ENCODE measurements at regions not wholly inside any gene's neighbourhood (a gene's known extent, or its start where the extent isn't known, plus 50 kb on each side); places are given as distances from the start of the nearest gene placed in this dataset.

DNA sequence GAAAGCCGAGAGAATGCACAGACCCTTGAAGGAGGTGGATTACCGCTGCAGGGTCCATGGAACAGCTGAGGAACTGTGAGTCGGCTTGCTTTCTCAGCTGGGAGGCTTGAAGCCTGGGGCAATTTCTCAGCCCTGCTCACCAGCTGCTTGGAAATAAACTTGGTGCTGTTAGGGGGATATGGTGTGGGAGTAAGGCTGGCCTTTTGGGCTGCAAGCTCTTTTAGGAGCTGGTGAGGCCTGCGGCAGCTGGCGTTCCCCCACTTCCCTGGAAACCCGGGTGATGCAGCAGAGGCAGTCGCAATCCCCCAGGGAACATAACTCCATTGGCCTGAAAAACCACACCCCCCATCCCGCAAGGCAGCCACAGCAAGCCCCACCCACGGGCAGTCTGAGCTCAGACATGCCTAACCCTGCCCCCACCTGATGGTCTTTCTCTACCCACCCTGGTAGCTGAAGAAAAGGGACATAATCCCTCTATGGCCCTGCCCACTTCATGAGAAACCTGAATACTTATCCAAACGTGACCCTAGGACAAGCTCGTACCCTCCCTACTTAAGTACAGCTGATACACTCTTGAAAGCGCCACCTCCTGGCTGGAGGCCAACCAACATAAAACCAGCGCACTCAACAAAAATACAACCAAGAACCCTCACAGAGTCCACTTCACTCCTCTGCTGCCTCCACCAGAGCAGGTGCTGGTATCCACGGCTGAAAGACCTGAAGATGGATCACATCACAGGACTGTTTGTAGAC lies 1995.8 kb downstream of the NCAM2 start:
- Histone ChIP-seq H3K27ac (ENCODE audit: low read depth, low read length) (no peak overlapping the region), H3K79me2 (ENCODE audit: control insufficient read depth, insufficient read depth, low read length, unreplicated experiment) (no peaks in the 10 kb centered on the region), H3K27me3 (ENCODE audit: insufficient read depth, low read length) (no peaks in the 10 kb centered on the region), H3K4me1 (ENCODE audit: control insufficient read depth, insufficient read depth, low read length, unreplicated experiment) (no peaks in the 10 kb centered on the region), H2AFZ (ENCODE audit: low read length, unreplicated experiment) (no peak overlapping the region), H3K36me3 (ENCODE audit: insufficient read depth, low read length) (no peaks in the 10 kb centered on the region), H3K4me3 (ENCODE audit: low read depth, low read length) (no peak overlapping the region)

DNA sequence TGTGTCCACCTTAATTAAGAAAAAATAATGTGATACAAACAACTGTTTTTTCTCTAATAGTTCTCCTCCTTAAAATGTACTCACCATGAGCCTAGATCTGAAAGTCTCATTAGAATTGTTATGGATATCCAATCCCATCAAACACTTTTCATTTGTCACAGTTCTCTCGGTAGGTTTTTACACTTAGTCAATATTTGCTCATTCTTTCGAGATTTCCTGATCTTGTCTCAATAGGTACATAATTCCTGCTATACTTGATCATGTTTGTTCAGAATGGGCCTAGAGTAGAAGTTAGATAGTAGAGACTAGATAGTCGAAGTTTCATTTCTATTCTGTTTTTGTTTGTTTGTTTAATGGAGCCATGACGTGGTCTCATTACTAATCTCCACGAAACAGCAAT lies 2005.7 kb downstream of the NCAM2 start:
- Histone ChIP-seq H2AFZ (ENCODE audit: low read length, unreplicated experiment) (no peak overlapping the region), H3K27me3 (ENCODE audit: insufficient read depth, low read length) (no peaks in the 10 kb centered on the region), H3K79me2 (ENCODE audit: control insufficient read depth, insufficient read depth, low read length, unreplicated experiment) (no peaks in the 10 kb centered on the region), H3K4me3 (ENCODE audit: low read depth, low read length) (no peak overlapping the region), H3K36me3 (ENCODE audit: insufficient read depth, low read length) (no peaks in the 10 kb centered on the region), H3K27ac (ENCODE audit: low read depth, low read length) (no peak overlapping the region), H3K4me1 (ENCODE audit: control insufficient read depth, insufficient read depth, low read length, unreplicated experiment) (no peaks in the 10 kb centered on the region)

DNA sequence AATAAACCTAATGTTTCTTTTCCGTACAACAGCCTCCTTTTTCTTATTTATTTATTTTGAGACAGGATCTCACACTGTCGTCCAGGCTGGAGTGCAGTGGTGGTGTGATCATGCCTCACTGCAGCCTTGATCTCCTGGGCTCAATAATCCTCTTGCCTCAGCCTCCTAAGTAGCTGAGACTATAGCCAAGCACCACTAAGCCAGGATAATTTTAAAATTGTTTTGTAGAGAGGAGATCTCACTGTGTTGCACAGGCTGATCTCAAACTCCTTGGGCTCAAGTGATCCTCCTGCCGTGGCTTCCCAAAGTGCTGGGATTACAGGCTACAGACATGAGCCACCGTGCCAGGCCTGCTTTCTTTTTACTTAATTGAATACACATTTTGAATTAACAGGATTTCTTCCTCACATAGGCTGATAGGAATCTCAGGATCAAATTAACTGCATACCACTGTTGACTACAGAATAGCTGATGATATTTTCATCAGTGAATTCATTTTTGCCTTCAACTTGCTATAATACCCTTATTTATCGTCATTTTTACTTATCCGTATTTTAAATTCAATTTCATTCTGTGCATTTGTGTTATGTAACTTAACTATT lies 2010.5 kb downstream of the NCAM2 start:
- no peak overlapping the region for H2AFZ ChIP-seq (ENCODE audit: low read length, unreplicated experiment)
- H3K36me3 ChIP-seq (ENCODE audit: insufficient read depth, low read length): no peaks in the 10 kb centered on the region
- no peak overlapping the region for H3K27ac ChIP-seq (ENCODE audit: low read depth, low read length)

GRCh38 chr21:23009360-23009759 lies 2011.2 kb downstream of the NCAM2 start:
- H3K27me3 ChIP-seq (ENCODE audit: insufficient read depth, low read length): no peaks in the 10 kb centered on the region
- H2AFZ ChIP-seq (ENCODE audit: low read length, unreplicated experiment): no peak overlapping the region
- no peaks in the 10 kb centered on the region for H3K79me2 ChIP-seq (ENCODE audit: control insufficient read depth, insufficient read depth, low read length, unreplicated experiment)
- no peaks in the 10 kb centered on the region for H3K36me3 ChIP-seq (ENCODE audit: insufficient read depth, low read length)
- no peak overlapping the region for H3K27ac ChIP-seq (ENCODE audit: low read depth, low read length)
- H3K4me3 ChIP-seq (ENCODE audit: low read depth, low read length): no peak overlapping the region
- no peaks in the 10 kb centered on the region for H3K4me1 ChIP-seq (ENCODE audit: control insufficient read depth, insufficient read depth, low read length, unreplicated experiment)

More for the DNA sequence above, 2010.5 kb downstream of the NCAM2 start:
- H3K27me3 ChIP-seq (ENCODE audit: insufficient read depth, low read length): no peaks in the 10 kb centered on the region
- no peaks in the 10 kb centered on the region for H3K79me2 ChIP-seq (ENCODE audit: control insufficient read depth, insufficient read depth, low read length, unreplicated experiment)
- H3K4me1 ChIP-seq (ENCODE audit: control insufficient read depth, insufficient read depth, low read length, unreplicated experiment): no peaks in the 10 kb centered on the region
- no peak overlapping the region for H3K4me3 ChIP-seq (ENCODE audit: low read depth, low read length)

- Histone ChIP-seq H3K27me3 (ENCODE audit: insufficient read depth, low read length) (no peaks in the 10 kb centered on the region), H3K27ac (ENCODE audit: low read depth, low read length) (no peak overlapping the region), H3K4me1 (ENCODE audit: control insufficient read depth, insufficient read depth, low read length, unreplicated experiment) (no peaks in the 10 kb centered on the region), H3K36me3 (ENCODE audit: insufficient read depth, low read length) (no peaks in the 10 kb centered on the region), H2AFZ (ENCODE audit: low read length, unreplicated experiment) (no peak overlapping the region), H3K4me3 (ENCODE audit: low read depth, low read length) (no peak overlapping the region), H3K79me2 (ENCODE audit: control insufficient read depth, insufficient read depth, low read length, unreplicated experiment) (no peaks in the 10 kb centered on the region)
These were observed 2015.8 kb downstream of the NCAM2 start for GRCh38 chr21:23014021-23014420.

DNA sequence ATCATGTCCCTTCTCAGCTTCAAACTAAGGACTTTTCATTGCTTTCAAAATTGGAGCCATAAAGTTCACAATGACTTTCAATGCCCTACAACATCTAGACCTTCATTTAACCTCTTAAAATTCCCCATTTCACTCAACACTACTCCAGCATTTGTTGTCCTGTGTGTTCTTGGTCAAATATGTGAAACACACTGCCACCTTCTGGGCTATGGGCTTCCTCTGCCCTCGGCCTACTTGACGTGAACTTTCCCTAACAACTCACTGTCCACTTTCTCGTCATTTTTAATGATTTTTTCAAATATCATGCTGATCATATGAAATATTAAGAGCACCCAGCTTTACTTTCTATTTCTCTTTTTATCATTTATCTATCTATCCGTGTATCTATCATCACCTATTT lies 2018.4 kb downstream of the NCAM2 start:
- Histone ChIP-seq H3K4me3 (ENCODE audit: low read depth, low read length) (no peak overlapping the region), H2AFZ (ENCODE audit: low read length, unreplicated experiment) (no peak overlapping the region), H3K79me2 (ENCODE audit: control insufficient read depth, insufficient read depth, low read length, unreplicated experiment) (no peaks in the 10 kb centered on the region), H3K4me1 (ENCODE audit: control insufficient read depth, insufficient read depth, low read length, unreplicated experiment) (no peaks in the 10 kb centered on the region), H3K27me3 (ENCODE audit: insufficient read depth, low read length) (no peaks in the 10 kb centered on the region), H3K36me3 (ENCODE audit: insufficient read depth, low read length) (no peaks in the 10 kb centered on the region), H3K27ac (ENCODE audit: low read depth, low read length) (no peak overlapping the region)

GRCh38 chr21:23017989-23018388 lies 2019.8 kb downstream of the NCAM2 start:
- H3K27ac ChIP-seq (ENCODE audit: low read depth, low read length): no peak overlapping the region
- no peak overlapping the region for H2AFZ ChIP-seq (ENCODE audit: low read length, unreplicated experiment)
- H3K36me3 ChIP-seq (ENCODE audit: insufficient read depth, low read length): no peaks in the 10 kb centered on the region
- no peaks in the 10 kb centered on the region for H3K27me3 ChIP-seq (ENCODE audit: insufficient read depth, low read length)
- H3K4me1 ChIP-seq (ENCODE audit: control insufficient read depth, insufficient read depth, low read length, unreplicated experiment): no peaks in the 10 kb centered on the region
- H3K79me2 ChIP-seq (ENCODE audit: control insufficient read depth, insufficient read depth, low read length, unreplicated experiment): no peaks in the 10 kb centered on the region
- H3K4me3 ChIP-seq (ENCODE audit: low read depth, low read length): no peak overlapping the region

- Histone ChIP-seq H3K4me3 (ENCODE audit: low read depth, low read length) (no peak overlapping the region), H3K79me2 (ENCODE audit: control insufficient read depth, insufficient read depth, low read length, unreplicated experiment) (no peaks in the 10 kb centered on the region), H2AFZ (ENCODE audit: low read length, unreplicated experiment) (no peak overlapping the region), H3K4me1 (ENCODE audit: control insufficient read depth, insufficient read depth, low read length, unreplicated experiment) (no peaks in the 10 kb centered on the region), H3K27ac (ENCODE audit: low read depth, low read length) (no peak overlapping the region), H3K36me3 (ENCODE audit: insufficient read depth, low read length) (no peaks in the 10 kb centered on the region), H3K27me3 (ENCODE audit: insufficient read depth, low read length) (no peaks in the 10 kb centered on the region)
These were observed 2022.8 kb downstream of the NCAM2 start for GRCh38 chr21:23020969-23021368.

DNA sequence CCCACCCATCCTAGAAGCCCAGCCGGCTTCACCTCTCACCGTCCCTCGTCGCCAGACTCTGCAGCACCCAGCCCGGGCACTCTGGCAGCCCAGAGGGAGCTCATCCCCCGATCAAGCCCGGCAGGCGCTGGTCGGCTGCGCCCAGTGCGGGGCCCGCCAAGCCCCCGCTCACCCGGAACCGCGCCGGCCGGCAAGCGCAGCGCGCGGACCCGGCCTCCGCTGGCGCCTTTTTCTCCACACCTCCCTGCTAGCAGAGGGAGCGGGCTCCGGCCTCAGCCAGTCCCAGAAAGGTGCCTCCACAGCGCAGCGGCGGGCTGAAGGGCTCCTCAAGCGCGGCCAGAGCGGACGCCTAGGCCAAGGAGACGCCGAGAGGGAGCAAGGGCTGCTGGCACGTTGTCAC lies 2023.3 kb downstream of the NCAM2 start:
- H3K36me3 ChIP-seq (ENCODE audit: insufficient read depth, low read length): no peaks in the 10 kb centered on the region
- no peak overlapping the region for H3K27ac ChIP-seq (ENCODE audit: low read depth, low read length)
- H3K4me3 ChIP-seq (ENCODE audit: low read depth, low read length): no peak overlapping the region
- no peak overlapping the region for H2AFZ ChIP-seq (ENCODE audit: low read length, unreplicated experiment)
- H3K4me1 ChIP-seq (ENCODE audit: control insufficient read depth, insufficient read depth, low read length, unreplicated experiment): no peaks in the 10 kb centered on the region
- H3K27me3 ChIP-seq (ENCODE audit: insufficient read depth, low read length): no peaks in the 10 kb centered on the region
- no peaks in the 10 kb centered on the region for H3K79me2 ChIP-seq (ENCODE audit: control insufficient read depth, insufficient read depth, low read length, unreplicated experiment)

- Histone ChIP-seq H3K4me3 (ENCODE audit: low read depth, low read length) (no peak overlapping the region), H2AFZ (ENCODE audit: low read length, unreplicated experiment) (no peak overlapping the region), H3K36me3 (ENCODE audit: insufficient read depth, low read length) (no peaks in the 10 kb centered on the region), H3K79me2 (ENCODE audit: control insufficient read depth, insufficient read depth, low read length, unreplicated experiment) (no peaks in the 10 kb centered on the region), H3K4me1 (ENCODE audit: control insufficient read depth, insufficient read depth, low read length, unreplicated experiment) (no peaks in the 10 kb centered on the region), H3K27ac (ENCODE audit: low read depth, low read length) (no peak overlapping the region), H3K27me3 (ENCODE audit: insufficient read depth, low read length) (no peaks in the 10 kb centered on the region)
These were observed 2028.7 kb downstream of the NCAM2 start for GRCh38 chr21:23026878-23027277.

DNA sequence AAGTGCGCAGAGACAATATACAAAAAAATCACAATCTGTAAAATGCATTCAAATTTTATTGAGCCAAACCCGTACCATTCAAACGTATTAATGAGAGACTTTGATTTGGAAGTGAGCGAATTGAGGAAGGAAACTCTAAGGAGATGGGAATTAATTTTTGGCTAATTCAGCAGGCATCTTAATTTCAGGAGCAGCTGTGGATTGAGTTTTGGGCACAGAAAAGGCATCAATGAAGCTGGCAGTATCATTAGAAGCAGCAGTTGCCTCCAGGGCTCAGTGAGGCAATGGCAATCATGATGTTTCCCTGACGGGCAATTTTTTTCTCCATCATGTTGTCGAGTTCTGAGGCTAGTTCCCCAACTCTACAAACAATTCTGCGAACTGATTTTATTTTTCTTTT lies 2041.6 kb downstream of the NCAM2 start:
- Histone ChIP-seq H3K27ac (ENCODE audit: low read depth, low read length) (no peak overlapping the region), H2AFZ (ENCODE audit: low read length, unreplicated experiment) (no peak overlapping the region), H3K4me1 (ENCODE audit: control insufficient read depth, insufficient read depth, low read length, unreplicated experiment) (no peaks in the 10 kb centered on the region), H3K27me3 (ENCODE audit: insufficient read depth, low read length) (no peaks in the 10 kb centered on the region), H3K36me3 (ENCODE audit: insufficient read depth, low read length) (no peaks in the 10 kb centered on the region), H3K4me3 (ENCODE audit: low read depth, low read length) (no peak overlapping the region), H3K79me2 (ENCODE audit: control insufficient read depth, insufficient read depth, low read length, unreplicated experiment) (no peaks in the 10 kb centered on the region)

Data from ACC112 (cell line).